Ishikawa (cell line): ENCODE measurements at regions not wholly inside any gene's neighbourhood (a gene's known extent, or its start where the extent isn't known, plus 50 kb on each side); places are given as distances from the start of the nearest gene placed in this dataset.

Source experiments
- CEBPB ChIP-seq: IDR thresholded peaks from 2 replicates; pipeline ENCODE4 v1.6.1; 2012
- CREB1 ChIP-seq: IDR thresholded peaks from 2 replicates; pipeline ENCODE4 v1.6.1; 2012; ENCODE audit warnings: low read depth
- EGR1 ChIP-seq: IDR thresholded peaks from 2 replicates; pipeline ENCODE4 v1.6.1; 2012
- EP300 ChIP-seq: IDR thresholded peaks from 2 replicates; pipeline ENCODE4 v1.6.1; 2012; ENCODE audit warnings: borderline replicate concordance
- FOXM1 ChIP-seq: IDR thresholded peaks from 2 replicates; pipeline ENCODE4 v1.6.1; 2012; ENCODE audit warnings: low read depth, borderline replicate concordance
- NFIC ChIP-seq: IDR thresholded peaks from 2 replicates; pipeline ENCODE4 v1.6.1; 2012
- RAD21 ChIP-seq: IDR thresholded peaks from 2 replicates; pipeline ENCODE4 v1.6.1; 2012; ENCODE audit warnings: low read depth
- TAF1 ChIP-seq: IDR thresholded peaks from 2 replicates; pipeline ENCODE4 v1.6.1; 2012; ENCODE audit warnings: low read depth, mild to moderate bottlenecking
- TCF12 ChIP-seq: IDR thresholded peaks from 2 replicates; pipeline ENCODE4 v1.6.1; 2012; ENCODE audit warnings: low read depth
- TEAD4 ChIP-seq: IDR thresholded peaks from 2 replicates; pipeline ENCODE4 v1.6.1; 2012
- YY1 ChIP-seq: IDR thresholded peaks from 2 replicates; pipeline ENCODE4 v1.6.1; 2012; ENCODE audit warnings: low read depth
- ZBTB7A ChIP-seq: IDR thresholded peaks from 2 replicates; pipeline ENCODE4 v1.6.1; 2012; ENCODE audit warnings: low read depth
- TF ChIP-seq, protein P1 (sequence below): IDR thresholded peaks from 2 replicates; pipeline ENCODE4 v1.6.1; 2012; ENCODE audit warnings: low read depth, mild to moderate bottlenecking
- TF ChIP-seq, protein P2 (sequence below): IDR thresholded peaks from 2 replicates; pipeline ENCODE4 v1.6.1; 2012
- TF ChIP-seq, protein P3 (sequence below): IDR thresholded peaks from 2 replicates; pipeline ENCODE4 v1.6.1; 2012

DNA sequence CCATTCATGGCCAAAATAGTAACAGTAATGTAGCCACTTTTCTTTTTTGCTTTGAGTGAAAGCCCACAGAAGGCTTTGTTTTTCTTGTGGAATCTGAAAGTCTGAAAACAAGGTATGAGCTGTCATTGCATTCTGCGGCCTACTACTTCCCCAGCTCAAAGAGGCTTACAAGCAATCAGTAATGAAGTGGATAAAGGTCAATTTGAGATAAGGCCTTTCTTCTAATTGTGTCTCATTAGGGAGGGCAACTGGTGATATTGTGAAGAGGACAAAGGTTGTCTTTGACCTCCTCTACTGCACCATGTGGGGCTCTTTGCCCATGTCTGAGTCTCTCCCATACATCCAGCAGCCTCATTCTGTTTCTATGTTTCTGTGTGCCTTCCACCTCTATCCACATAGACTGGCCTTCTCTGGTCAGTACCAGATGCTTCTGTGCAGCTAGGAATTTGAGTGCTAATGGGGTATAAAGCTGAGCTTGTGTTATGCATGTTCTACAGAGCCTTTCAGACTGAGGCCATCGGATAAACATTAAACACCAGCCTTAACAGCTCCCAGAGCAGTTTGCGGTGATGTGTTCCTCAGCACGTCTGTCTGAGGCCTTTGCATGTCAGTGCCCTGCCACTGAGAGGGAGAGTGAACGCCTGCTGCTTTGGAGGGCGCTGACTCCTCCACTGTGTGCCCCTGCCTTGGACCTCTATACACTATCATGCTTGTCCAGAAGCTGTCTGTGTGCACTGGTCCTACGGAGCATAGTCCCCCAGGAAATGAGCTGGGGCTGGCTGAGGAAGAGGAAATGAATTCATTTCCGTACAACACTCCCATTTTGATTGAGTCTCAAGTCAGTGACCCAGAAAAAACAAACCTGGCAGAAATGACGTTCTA is 80.2 kb downstream of the SH2D1A start:
- TF ChIP-seq, protein P1, sequence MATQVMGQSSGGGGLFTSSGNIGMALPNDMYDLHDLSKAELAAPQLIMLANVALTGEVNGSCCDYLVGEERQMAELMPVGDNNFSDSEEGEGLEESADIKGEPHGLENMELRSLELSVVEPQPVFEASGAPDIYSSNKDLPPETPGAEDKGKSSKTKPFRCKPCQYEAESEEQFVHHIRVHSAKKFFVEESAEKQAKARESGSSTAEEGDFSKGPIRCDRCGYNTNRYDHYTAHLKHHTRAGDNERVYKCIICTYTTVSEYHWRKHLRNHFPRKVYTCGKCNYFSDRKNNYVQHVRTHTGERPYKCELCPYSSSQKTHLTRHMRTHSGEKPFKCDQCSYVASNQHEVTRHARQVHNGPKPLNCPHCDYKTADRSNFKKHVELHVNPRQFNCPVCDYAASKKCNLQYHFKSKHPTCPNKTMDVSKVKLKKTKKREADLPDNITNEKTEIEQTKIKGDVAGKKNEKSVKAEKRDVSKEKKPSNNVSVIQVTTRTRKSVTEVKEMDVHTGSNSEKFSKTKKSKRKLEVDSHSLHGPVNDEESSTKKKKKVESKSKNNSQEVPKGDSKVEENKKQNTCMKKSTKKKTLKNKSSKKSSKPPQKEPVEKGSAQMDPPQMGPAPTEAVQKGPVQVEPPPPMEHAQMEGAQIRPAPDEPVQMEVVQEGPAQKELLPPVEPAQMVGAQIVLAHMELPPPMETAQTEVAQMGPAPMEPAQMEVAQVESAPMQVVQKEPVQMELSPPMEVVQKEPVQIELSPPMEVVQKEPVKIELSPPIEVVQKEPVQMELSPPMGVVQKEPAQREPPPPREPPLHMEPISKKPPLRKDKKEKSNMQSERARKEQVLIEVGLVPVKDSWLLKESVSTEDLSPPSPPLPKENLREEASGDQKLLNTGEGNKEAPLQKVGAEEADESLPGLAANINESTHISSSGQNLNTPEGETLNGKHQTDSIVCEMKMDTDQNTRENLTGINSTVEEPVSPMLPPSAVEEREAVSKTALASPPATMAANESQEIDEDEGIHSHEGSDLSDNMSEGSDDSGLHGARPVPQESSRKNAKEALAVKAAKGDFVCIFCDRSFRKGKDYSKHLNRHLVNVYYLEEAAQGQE = no peak
- TF ChIP-seq YY1 = no peak
- no peak for TF ChIP-seq CREB1
- TF ChIP-seq ZBTB7A = no peak
- TF ChIP-seq, protein P2, sequence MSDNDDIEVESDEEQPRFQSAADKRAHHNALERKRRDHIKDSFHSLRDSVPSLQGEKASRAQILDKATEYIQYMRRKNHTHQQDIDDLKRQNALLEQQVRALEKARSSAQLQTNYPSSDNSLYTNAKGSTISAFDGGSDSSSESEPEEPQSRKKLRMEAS = no peak
- no peak for TF ChIP-seq EGR1
- no peak for TF ChIP-seq CEBPB
- TF ChIP-seq, protein P3, sequence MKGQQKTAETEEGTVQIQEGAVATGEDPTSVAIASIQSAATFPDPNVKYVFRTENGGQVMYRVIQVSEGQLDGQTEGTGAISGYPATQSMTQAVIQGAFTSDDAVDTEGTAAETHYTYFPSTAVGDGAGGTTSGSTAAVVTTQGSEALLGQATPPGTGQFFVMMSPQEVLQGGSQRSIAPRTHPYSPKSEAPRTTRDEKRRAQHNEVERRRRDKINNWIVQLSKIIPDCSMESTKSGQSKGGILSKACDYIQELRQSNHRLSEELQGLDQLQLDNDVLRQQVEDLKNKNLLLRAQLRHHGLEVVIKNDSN = no peak
- TF ChIP-seq FOXM1 = no peak
- TF ChIP-seq TAF1 = no peak
- TF ChIP-seq RAD21 = no peak
- no peak for TF ChIP-seq EP300
- TF ChIP-seq TEAD4 = no peak
- TF ChIP-seq TCF12 = no peak
- no peak for TF ChIP-seq NFIC

DNA sequence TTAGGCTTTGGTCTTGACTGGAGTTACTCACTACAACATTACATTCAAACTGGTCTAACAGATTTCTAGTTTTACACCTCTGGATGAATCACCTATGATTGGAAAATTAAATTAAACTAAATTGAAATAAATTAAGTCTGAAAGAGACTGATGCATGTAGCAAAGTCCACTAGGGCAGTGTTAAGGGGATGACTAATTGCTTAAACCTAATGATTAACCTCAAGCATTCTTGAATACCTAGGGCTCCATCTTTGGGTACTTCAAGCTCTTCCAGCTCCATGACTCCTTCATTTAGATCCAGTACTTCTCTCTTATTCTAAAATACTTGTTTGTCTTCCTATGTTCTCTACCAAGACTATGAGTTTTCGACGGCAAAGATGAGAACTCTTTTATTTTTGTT is 86.8 kb downstream of the SH2D1A start:
- TF ChIP-seq NFIC (no peak), EP300 (no peak), TCF12 (no peak), ZBTB7A (no peak), EGR1 (no peak), CREB1 (no peak), TEAD4 (no peak), TAF1 (no peak), YY1 (no peak), FOXM1 (no peak), RAD21 (no peak), CEBPB (no peak)
- TF ChIP-seq, protein P1 = no peak
- TF ChIP-seq, protein P3 = no peak
- TF ChIP-seq, protein P2 = no peak

DNA sequence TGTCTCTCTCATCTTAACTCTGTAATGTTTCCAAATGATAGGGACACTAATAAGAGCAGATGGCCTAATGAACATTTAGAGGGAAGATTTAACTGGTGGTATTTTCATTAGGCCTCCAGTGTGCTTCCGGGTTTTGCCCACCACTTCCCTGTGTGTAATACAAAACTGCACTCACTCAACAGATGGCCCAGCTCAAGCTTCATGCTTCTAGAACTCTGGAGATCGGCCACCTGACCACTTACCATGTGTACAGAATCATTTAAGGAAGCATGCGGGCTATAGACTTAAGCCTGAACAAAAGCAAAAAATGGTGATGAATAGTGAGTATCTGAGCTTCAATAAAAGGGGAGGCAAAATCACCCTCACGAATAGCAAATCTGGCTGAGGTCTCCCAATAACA is 89.3 kb downstream of the SH2D1A start:
- TF ChIP-seq ZBTB7A (no peak), CEBPB (no peak), EP300 (no peak), TCF12 (no peak), RAD21 (no peak)
- TF ChIP-seq, protein P3 = no peak

DNA sequence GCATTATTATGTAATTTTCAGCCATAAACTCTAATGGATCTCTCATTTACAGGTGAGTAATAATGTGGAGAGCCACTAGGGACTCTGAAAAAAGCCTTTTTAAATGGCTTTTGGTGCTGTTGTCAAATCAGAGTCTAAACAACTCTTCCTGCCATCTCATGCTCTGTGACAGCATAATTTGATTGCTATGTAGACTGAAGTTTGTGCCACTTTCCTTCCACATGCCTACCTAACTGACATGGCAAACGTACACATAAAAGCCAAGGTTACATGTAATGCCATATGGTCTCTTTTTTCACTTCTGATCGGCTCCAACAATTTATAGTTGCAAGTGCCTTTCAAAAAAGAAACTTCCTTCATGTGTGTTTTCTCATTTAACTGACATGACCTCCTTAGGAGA is 94.3 kb downstream of the SH2D1A start:
- TF ChIP-seq, protein P3 = no peak
- TF ChIP-seq ZBTB7A (no peak), CREB1 (no peak), EGR1 (no peak), TAF1 (no peak), NFIC (no peak)
- TF ChIP-seq, protein P2 = no peak

DNA sequence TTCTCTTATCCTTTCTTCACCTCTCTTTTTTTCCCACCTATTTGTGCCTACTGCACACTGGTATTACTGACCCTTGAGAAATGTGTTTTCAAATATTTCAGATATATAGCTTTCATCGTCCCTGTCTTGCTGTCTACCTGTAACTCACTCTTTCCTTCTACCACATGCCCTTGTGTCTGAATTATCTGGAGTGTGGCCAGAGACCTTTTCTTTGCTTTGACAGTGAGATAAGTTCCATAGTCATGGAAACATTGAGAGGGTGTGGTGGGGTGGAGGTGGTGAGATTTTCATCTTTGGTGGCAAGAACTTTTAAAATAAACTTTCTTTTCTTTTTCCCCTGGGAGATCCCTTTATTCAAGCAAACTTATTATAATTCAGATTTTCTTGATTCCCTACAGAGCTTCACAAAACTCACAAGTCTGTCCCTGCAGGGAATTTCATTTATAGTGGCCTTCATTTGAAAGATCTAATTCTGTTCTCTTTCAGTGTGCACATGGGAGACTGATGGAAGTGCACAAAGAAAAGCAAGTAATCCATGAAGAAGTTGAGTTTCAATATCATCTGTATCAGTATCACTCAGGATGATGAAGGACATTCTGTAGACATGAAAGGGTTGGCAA is 95.7 kb downstream of the SH2D1A start:
- TF ChIP-seq FOXM1 = no peak
- no peak for TF ChIP-seq RAD21
- no peak for TF ChIP-seq CEBPB
- TF ChIP-seq NFIC = no peak
- TF ChIP-seq, protein P2 = no peak
- no peak for TF ChIP-seq EP300
- no peak for TF ChIP-seq TEAD4
- TF ChIP-seq TCF12 = no peak
- no peak for TF ChIP-seq YY1
- TF ChIP-seq, protein P3 = no peak
- TF ChIP-seq TAF1 = no peak
- TF ChIP-seq CREB1 = no peak
- TF ChIP-seq, protein P1 = no peak
